ENCODE measurements at regions not wholly inside any gene's neighbourhood (a gene's known extent, or its start where the extent isn't known, plus 50 kb on each side); places are given as distances from the start of the nearest gene placed in this dataset.

GRCh38 chr3:72186400-72186855 is 401.5 kb upstream of the PROK2 start:
- H3K4me1 ChIP-seq (ENCODE audit: control insufficient read depth, insufficient read depth, low read length) = peaks cover 22% of the 10 kb centered on the region
- peak overlapping the region; percentile 67 for H3K4me2 ChIP-seq (ENCODE audit: low read length)
- no peaks in the 10 kb centered on the region for H3K36me3 ChIP-seq (ENCODE audit: insufficient read depth, low read length)
- no peaks in the 10 kb centered on the region for H3K9me3 ChIP-seq (replicated peaks; ENCODE audit: low read length)
- peak overlapping the region; percentile 18 for H3K4me3 ChIP-seq (ENCODE audit: low read length)
- peak overlapping the region; percentile 58 for H3K9ac ChIP-seq (ENCODE audit: low read depth, low read length)
- no peaks in the 10 kb centered on the region for H3K27me3 ChIP-seq (ENCODE audit: control insufficient read depth, insufficient read depth, low read length)

- H3K4me1 ChIP-seq (ENCODE audit: control insufficient read depth, insufficient read depth, low read length) = peaks cover 22% of the 10 kb centered on the region
- peak overlapping the region; percentile 67 for H3K4me2 ChIP-seq (ENCODE audit: low read length)
- peak overlapping the region; percentile 18 for H3K4me3 ChIP-seq (ENCODE audit: low read length)
- H3K9ac ChIP-seq (ENCODE audit: low read depth, low read length) = peak overlapping the region; percentile 58
- no peaks in the 10 kb centered on the region for H3K9me3 ChIP-seq (replicated peaks; ENCODE audit: low read length)
- peaks cover 3% of the 10 kb centered on the region for H3K27me3 ChIP-seq (ENCODE audit: control insufficient read depth, insufficient read depth, low read length)
- no peaks in the 10 kb centered on the region for H3K36me3 ChIP-seq (ENCODE audit: insufficient read depth, low read length)
These were observed 400.8 kb upstream of the PROK2 start for GRCh38 chr3:72185549-72186399.

DNA sequence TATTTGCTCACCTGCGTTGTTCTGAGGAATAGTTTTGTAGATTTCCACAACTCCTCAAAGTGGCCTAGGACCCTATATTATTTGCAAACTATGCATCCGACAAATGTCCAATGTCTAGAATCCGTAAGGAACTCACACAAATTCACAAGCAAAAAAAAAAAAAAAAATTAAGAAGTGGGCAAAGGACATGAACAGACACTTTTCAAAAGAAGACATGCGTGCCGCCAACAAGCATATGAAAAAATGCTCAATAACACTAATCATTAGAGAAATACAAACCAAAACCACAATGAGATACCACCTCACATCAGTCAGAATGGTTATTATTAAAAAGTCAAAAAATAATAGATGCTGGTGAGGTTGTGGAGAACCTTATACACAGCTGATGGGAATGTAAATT is 398.5 kb upstream of the PROK2 start:
- Histone ChIP-seq H3K9me3 (replicated peaks; ENCODE audit: low read length) (no peaks in the 10 kb centered on the region), H3K4me1 (ENCODE audit: control insufficient read depth, insufficient read depth, low read length) (peaks cover 22% of the 10 kb centered on the region), H3K9ac (ENCODE audit: low read depth, low read length) (no peak overlapping the region), H3K36me3 (ENCODE audit: insufficient read depth, low read length) (no peaks in the 10 kb centered on the region), H3K4me2 (ENCODE audit: low read length) (no peak overlapping the region), H3K27me3 (ENCODE audit: control insufficient read depth, insufficient read depth, low read length) (peaks cover 3% of the 10 kb centered on the region), H3K4me3 (ENCODE audit: low read length) (no peak overlapping the region)

GRCh38 chr3:72182206-72182605 is 397.3 kb upstream of the PROK2 start:
- no peak overlapping the region for H3K9ac ChIP-seq (ENCODE audit: low read depth, low read length)
- H3K4me3 ChIP-seq (ENCODE audit: low read length) = no peak overlapping the region
- H3K27me3 ChIP-seq (ENCODE audit: control insufficient read depth, insufficient read depth, low read length) = peaks cover 3% of the 10 kb centered on the region
- H3K4me2 ChIP-seq (ENCODE audit: low read length) = no peak overlapping the region
- H3K36me3 ChIP-seq (ENCODE audit: insufficient read depth, low read length) = no peaks in the 10 kb centered on the region
- H3K4me1 ChIP-seq (ENCODE audit: control insufficient read depth, insufficient read depth, low read length) = peaks cover 27% of the 10 kb centered on the region
- H3K9me3 ChIP-seq (replicated peaks; ENCODE audit: low read length) = no peaks in the 10 kb centered on the region

- no peaks in the 10 kb centered on the region for H3K36me3 ChIP-seq (ENCODE audit: insufficient read depth, low read length)
- no peak overlapping the region for H3K9ac ChIP-seq (ENCODE audit: low read depth, low read length)
- peaks cover 23% of the 10 kb centered on the region for H3K4me1 ChIP-seq (ENCODE audit: control insufficient read depth, insufficient read depth, low read length)
- no peak overlapping the region for H3K4me2 ChIP-seq (ENCODE audit: low read length)
- H3K4me3 ChIP-seq (ENCODE audit: low read length) = no peak overlapping the region
- H3K27me3 ChIP-seq (ENCODE audit: control insufficient read depth, insufficient read depth, low read length) = peaks cover 3% of the 10 kb centered on the region
- H3K9me3 ChIP-seq (replicated peaks; ENCODE audit: low read length) = no peaks in the 10 kb centered on the region
These were observed 396.3 kb upstream of the PROK2 start for GRCh38 chr3:72181251-72181650.

GRCh38 chr3:72180405-72180804 is 395.5 kb upstream of the PROK2 start:
- Histone ChIP-seq H3K36me3 (ENCODE audit: insufficient read depth, low read length) (no peaks in the 10 kb centered on the region), H3K4me3 (ENCODE audit: low read length) (no peak overlapping the region), H3K9ac (ENCODE audit: low read depth, low read length) (no peak overlapping the region)

DNA sequence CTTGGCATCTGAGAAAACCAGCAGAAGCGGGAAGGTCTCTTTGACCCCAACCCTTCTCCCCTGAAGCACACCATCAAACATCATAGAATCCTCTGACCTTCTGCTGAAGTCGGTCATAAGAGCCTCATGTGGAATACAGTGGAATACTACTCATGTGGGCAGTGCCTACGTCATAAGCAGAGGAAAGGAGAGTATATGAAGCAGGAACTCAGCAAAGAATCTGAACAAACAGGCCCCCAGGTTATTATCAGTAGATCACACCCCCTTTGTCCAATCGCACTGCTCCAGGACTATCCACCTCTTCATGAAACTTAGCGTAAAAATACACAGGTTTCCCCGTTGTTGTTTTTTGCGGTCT is 394.1 kb upstream of the PROK2 start:
- Histone ChIP-seq H3K27me3 (ENCODE audit: control insufficient read depth, insufficient read depth, low read length) (peaks cover 3% of the 10 kb centered on the region), H3K9ac (ENCODE audit: low read depth, low read length) (no peak overlapping the region), H3K4me1 (ENCODE audit: control insufficient read depth, insufficient read depth, low read length) (peaks cover 14% of the 10 kb centered on the region), H3K4me3 (ENCODE audit: low read length) (no peak overlapping the region), H3K4me2 (ENCODE audit: low read length) (no peak overlapping the region), H3K9me3 (replicated peaks; ENCODE audit: low read length) (no peaks in the 10 kb centered on the region), H3K36me3 (ENCODE audit: insufficient read depth, low read length) (no peaks in the 10 kb centered on the region)

More at GRCh38 chr3:72180405-72180804, 395.5 kb upstream of the PROK2 start:
- Histone ChIP-seq H3K4me1 (ENCODE audit: control insufficient read depth, insufficient read depth, low read length) (peaks cover 15% of the 10 kb centered on the region), H3K4me2 (ENCODE audit: low read length) (no peak overlapping the region), H3K27me3 (ENCODE audit: control insufficient read depth, insufficient read depth, low read length) (peaks cover 3% of the 10 kb centered on the region), H3K9me3 (replicated peaks; ENCODE audit: low read length) (no peaks in the 10 kb centered on the region)

- H3K4me1 ChIP-seq (ENCODE audit: control insufficient read depth, insufficient read depth, low read length) = peaks cover 14% of the 10 kb centered on the region
- no peak overlapping the region for H3K4me3 ChIP-seq (ENCODE audit: low read length)
- no peak overlapping the region for H3K9ac ChIP-seq (ENCODE audit: low read depth, low read length)
- no peaks in the 10 kb centered on the region for H3K36me3 ChIP-seq (ENCODE audit: insufficient read depth, low read length)
- H3K27me3 ChIP-seq (ENCODE audit: control insufficient read depth, insufficient read depth, low read length) = peaks cover 3% of the 10 kb centered on the region
- H3K9me3 ChIP-seq (replicated peaks; ENCODE audit: low read length) = no peaks in the 10 kb centered on the region
- H3K4me2 ChIP-seq (ENCODE audit: low read length) = no peak overlapping the region
These were observed 393.6 kb upstream of the PROK2 start for GRCh38 chr3:72178463-72179106.

GRCh38 chr3:72177075-72178050 is 392.4 kb upstream of the PROK2 start:
- H3K9ac ChIP-seq (ENCODE audit: low read depth, low read length) = peak overlapping the region; percentile 18
- peaks cover 3% of the 10 kb centered on the region for H3K27me3 ChIP-seq (ENCODE audit: control insufficient read depth, insufficient read depth, low read length)
- H3K4me2 ChIP-seq (ENCODE audit: low read length) = peak overlapping the region; percentile 69
- H3K9me3 ChIP-seq (replicated peaks; ENCODE audit: low read length) = no peaks in the 10 kb centered on the region
- peaks cover 14% of the 10 kb centered on the region for H3K4me1 ChIP-seq (ENCODE audit: control insufficient read depth, insufficient read depth, low read length)
- no peaks in the 10 kb centered on the region for H3K36me3 ChIP-seq (ENCODE audit: insufficient read depth, low read length)
- peak overlapping the region; percentile 9 for H3K4me3 ChIP-seq (ENCODE audit: low read length)

DNA sequence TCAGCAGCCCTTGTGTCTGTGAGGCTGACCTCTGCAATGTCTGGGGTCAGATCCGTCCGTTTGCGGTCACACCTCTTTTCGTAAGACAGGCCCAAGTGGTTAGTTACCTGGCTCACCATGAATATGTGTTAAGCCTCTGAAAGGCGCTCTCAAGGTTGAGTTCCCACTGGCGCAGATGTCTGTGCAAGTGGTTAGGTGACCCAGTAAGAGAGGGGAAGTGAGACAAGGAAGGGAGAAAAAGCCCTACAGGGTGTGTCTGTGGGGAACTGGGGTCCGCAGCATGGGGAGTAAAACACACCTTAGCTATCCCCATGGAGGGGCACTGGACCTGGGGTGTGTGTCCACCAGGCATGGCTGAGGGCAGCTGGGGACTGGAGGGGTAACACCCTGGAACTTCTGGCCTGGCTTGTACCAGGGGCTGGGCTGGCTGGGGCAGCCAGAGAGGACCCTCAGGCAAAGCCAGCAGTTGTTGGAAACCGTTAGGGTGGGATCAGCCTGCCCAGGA is 391.6 kb upstream of the PROK2 start:
- peaks cover 3% of the 10 kb centered on the region for H3K27me3 ChIP-seq (ENCODE audit: control insufficient read depth, insufficient read depth, low read length)
- H3K4me1 ChIP-seq (ENCODE audit: control insufficient read depth, insufficient read depth, low read length) = peaks cover 18% of the 10 kb centered on the region
- no peaks in the 10 kb centered on the region for H3K36me3 ChIP-seq (ENCODE audit: insufficient read depth, low read length)
- H3K4me2 ChIP-seq (ENCODE audit: low read length) = peak overlapping the region; percentile 69
- peak overlapping the region; percentile 18 for H3K9ac ChIP-seq (ENCODE audit: low read depth, low read length)
- no peak overlapping the region for H3K4me3 ChIP-seq (ENCODE audit: low read length)
- no peaks in the 10 kb centered on the region for H3K9me3 ChIP-seq (replicated peaks; ENCODE audit: low read length)
